HG03045 (cell line): ENCODE measurements at regions not wholly inside any gene's neighbourhood (a gene's known extent, or its start where the extent isn't known, plus 50 kb on each side); places are given as distances from the start of the nearest gene placed in this dataset.

ENCODE experiments used
- ATAC-seq: cut with Tn5 transposase; IDR thresholded peaks from one replicate; pipeline ENCODE4 v1.9.1; 2021; ENCODE audit warnings: mild to moderate bottlenecking, moderate library complexity; ENCODE audit not compliant: unreplicated experiment

DNA sequence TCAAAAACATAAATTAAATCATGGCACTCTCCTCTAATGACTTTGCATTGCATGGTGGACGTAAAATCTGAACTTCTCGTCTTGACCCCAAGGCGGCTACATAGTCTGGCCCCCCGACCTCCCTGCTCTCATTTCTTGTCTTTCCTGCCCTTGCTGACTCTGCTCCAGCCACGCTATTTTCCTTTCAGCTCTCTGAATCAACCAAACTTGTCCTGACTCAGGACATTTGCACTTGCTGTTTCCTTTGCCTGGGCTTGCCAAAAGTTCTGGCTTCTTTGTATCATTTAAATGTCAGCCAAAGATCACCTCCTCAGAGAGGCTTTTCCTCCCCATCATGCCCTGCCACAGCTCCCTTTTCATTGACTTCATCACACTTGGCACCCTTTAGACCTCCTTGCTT lies 107.7 kb upstream of the NFE2L3 start:
- ATAC-seq, result no peak

- ATAC-seq, result no peak
These were observed 105.8 kb upstream of the NFE2L3 start for GRCh38 chr7:26046150-26046549.

GRCh38 chr7:26046878-26047277 lies 105.1 kb upstream of the NFE2L3 start:
- no peak for ATAC-seq

DNA sequence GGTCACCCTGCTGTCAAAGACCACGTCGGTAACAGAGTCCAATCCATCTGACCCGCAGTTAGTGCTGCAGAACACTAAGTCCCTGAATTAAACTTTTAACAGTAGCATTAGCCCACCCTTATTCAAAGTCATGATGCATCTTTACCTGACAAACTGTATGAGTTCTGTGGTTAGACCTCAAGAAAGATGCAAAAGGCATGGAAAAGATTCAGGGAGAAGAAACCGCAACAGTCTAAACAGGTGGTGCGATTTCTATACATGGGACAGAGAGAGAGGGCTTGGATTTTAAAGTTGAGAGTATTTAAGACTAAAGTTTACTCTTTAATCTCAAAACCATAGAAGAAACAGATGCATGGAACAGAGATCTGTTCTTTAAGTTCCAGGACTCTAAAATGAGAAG lies 103.3 kb upstream of the NFE2L3 start:
- ATAC-seq, result no peak

- ATAC-seq, result no peak
These were observed 102.9 kb upstream of the NFE2L3 start for GRCh38 chr7:26049081-26049480.

DNA sequence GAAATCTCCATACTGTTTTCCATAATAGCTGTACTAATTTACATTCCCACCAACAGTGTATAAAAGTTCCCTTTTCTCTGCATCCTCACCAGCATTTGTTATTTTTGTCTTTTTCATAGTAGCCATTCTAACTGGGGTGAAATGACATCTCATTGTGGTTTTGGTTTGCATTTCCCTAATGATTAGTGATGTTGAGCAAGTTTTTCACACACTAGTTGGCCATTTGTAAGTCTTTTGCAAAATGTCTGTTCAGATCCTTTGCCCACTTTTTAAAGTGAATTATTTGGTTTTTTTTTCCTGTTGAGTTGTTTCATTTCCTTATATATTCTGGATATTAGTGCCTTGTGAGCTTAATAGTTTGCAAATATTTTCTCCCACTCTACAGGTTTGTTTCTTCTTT lies 101.0 kb upstream of the NFE2L3 start:
- ATAC-seq, result no peak

- ATAC-seq, result no peak
These were observed 99.3 kb upstream of the NFE2L3 start for GRCh38 chr7:26052706-26053105.

DNA sequence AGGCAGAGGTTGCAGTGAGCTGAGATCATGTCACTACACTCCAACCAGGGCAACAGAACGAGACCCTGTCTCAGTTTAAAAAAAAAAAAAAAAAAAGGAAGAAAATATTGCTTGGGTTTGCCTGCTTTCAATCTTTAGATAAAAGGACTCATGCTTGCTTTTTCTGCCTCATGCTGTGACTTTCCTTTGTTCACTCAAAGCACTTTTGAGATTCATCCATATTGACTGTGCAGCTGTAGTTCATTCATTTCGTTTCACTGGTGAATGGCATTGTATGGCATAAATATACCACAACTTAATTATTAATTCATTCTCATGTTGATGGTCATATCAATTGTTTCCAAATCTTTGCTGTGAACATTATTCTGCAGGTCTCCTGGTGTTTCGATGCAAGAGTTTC lies 97.6 kb upstream of the NFE2L3 start:
- ATAC-seq, result no peak

DNA sequence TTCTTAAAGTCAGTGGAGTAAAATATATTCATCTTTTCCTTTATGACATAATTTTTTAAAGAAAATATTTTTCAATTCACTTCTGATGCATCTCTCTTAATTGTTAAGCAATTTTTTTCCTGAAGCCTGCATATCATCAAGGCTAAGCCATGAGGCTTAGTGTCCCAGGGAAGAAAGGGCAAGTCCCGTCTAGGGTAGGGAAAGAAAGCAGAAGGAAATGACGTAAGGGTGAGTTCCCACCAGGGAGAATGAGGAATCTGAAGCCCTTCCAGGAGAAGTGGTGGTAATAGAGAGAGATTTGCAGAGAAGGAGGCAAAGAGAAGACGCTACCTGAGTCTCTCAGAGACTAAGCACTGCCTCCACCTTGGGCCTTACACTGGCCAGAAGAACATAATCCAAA lies 96.8 kb upstream of the NFE2L3 start:
- ATAC-seq, result no peak

GRCh38 chr7:26060733-26061677 lies 91.0 kb upstream of the NFE2L3 start:
- no peak for ATAC-seq

DNA sequence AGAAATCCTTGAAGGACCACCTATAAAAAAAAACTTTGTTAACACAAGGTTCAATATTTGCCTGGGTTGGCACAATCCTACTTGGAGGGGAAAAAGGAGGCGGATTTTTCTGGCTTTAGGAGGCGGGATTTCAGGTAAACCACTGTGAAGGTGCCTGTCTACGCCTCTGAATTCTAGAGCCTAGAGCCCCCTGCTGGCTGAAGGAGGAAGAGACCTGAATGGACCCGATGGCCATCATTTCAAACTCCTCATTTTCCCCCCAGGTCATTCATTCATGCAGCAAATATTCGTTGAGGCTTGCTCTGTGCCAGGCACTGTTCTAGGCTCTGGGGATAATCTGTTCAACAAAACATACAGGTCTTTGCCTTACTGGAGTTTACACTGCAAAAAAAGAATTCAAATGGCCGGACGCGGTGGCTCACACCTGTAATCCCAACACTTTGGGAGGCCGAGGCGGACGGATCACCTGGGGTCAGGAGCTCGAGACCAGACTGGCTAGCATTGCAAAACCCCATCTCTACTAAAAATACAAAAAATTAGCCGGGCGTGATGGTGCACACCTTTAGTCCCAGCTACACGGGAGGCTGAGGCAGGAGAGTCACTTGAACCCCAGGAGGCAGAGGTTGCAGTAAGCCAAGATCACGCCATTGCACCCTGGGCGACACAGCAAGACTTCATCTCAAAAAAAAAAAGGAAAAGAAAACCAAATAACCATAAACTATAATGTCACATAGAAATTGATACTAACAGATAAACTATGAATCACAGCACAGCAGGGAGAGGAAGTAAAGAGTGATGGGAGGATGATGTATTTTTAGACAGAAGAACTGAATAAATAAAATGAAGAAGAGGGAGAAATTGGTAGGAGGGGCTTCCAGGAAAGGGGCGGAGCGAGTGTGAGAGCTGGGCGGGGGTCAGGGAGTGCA lies 90.1 kb upstream of the NFE2L3 start:
- ATAC-seq, result peak; percentile 52

DNA sequence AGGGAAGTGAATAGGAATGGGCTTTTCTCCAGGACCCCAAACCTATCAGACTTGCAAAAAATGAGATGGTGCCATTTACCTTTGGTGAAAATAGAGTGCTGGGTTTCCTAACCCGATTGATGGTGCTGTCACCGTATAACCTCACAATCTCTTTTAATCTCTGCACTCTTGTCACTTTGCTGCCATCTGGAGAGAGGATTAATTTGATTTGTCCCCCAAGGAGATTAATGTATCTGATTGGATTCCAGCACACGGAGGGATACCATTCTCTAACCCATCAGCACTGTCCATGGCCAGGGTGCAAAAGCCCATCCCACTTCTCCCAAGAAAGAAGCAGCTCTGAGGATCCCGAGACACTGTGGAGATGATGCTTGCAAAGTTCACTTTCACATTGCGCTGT lies 86.3 kb upstream of the NFE2L3 start:
- no peak for ATAC-seq

GRCh38 chr7:26066736-26067135 lies 85.3 kb upstream of the NFE2L3 start:
- ATAC-seq, result no peak

GRCh38 chr7:26070290-26070689 lies 81.7 kb upstream of the NFE2L3 start:
- no peak for ATAC-seq

DNA sequence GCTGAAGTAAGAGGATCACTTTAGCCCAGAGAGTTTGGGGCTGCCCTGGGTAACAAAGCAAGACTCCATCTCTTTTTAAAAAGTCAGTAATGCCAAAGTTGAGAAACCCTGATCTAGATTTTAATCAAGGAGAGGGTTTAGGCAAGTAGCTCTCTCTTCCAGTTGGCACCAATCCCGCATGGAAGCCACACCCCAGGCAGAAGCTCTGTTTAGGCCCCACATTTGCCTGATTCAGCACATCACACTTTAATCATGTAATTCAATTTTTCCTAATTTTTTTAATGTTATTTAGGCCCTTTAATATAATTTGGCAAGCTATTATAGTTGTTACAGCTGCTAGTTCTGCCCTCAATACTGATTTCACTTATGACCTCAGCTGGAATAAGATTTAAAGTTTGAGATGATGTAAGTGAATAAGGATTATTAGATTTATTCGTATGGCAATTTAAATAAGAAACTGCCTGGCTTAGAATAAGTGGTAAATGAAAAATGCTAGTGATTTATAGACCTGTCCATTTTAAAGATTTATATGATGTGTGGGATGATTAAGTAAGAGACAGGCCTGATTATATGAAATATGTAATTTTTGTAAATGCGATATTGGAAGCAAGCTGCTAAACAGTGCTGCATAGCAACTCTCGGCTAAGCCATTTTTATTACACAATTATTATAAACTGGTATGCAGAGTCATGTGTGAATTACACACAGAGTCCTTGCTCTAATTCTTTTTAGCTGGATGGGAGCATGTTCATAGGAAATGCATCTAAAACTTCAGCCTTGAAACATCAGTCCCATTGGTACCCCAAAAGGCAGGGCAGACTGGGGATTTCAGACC lies 80.2 kb upstream of the NFE2L3 start:
- no peak for ATAC-seq

DNA sequence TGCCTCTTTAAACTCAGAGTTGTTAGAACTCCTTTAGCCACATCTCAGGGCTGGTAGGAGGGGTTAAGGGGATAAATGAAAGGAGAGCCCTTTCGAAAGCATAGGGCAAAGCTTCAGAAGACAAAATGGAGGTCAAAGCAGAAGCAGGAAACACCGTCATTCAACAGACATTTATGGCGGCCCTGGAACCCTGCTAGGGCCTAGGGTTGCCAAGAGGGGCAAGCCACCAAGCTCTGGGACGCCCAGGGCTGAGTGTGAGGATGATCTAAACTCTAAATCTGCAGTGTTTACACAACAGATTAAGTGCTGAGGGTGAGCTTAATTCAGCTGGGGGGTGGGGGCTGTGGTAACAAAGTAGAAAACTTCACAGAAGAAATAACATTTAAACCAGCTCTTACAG lies 79.0 kb upstream of the NFE2L3 start:
- ATAC-seq, result no peak

- ATAC-seq, result no peak
These were observed 77.1 kb upstream of the NFE2L3 start for GRCh38 chr7:26074919-26075318.

DNA sequence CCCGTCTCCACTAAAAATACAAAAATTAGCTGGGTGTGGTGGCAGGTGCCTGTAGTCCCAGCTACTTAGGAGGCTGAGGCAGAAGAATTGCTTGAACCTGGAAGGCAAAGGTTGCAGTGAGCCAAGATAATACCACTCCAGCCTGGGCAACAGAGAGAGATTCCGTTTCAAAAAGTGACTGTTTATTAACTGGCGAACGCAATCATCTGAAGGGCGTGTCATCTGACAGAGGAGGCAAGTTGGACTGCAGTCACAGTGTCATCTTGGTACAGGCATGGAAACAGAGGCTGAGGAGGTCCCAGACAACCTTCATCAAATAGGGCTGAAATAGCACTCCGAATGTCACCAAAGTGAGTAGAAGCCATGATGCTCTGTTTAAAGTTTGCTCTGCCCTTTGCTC lies 75.3 kb upstream of the NFE2L3 start:
- ATAC-seq, result no peak

DNA sequence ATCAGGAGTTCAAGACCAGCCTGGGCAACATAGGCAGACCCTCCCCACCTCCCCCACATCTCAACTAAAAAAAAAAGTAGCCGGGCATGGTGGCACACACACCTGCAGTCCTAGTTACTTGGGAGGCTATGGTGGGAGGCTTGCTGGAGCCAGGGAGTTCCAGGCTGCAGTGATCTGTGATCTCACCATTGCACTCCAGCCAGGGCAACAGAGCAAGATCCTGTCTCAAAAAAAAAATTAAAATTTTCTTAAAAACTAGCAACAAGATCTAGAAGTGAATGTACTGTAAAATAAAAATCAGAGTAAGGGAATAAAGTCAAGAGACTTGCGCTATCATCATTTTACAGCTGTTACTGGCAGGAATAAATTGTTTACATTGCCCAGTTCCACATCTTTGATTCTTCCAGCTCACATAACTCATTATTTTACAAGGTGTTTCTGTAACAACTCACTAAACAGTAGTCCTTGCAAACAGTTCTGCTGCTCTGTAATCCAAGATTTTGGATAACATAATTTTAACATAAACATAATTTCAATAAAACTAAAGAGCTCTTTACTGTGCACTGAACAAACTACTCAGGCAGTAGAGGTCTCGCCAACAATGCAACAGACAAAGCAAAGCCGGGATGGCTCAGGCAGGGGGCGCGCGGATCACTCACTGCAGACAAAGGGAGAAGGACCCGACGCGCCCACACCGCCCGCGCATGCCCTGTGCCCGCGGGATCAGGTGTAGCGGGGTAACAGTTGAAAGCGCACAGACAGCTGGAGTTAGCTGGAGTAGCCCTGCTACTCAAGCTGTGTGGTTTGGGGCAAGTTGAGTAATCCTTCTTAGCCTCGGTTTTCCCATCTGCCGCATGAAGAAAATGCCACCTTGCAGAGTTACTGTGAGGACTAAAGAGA lies 73.3 kb upstream of the NFE2L3 start:
- ATAC-seq, result peak; percentile 87

DNA sequence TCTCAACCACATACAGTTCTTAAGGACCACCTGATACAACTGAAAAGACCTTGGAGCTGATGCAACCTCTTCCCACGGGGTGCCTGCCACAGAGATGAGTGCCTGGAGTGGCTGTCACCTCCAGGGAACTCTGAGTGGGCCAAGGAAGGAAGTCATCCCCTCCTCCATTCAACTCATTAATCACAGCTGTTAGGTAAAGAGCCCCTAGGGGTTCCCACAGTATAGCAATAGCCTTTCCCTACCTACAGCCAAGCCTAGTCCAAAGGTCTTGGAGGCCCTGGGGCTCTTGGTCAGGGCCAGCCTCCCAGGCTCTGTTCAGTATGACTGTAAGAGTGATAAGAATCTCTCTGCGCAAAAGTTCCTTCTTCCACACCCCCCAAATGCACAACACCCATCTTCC lies 70.4 kb upstream of the NFE2L3 start:
- no peak for ATAC-seq
